ENCODE measurements at regions not wholly inside any gene's neighbourhood (a gene's known extent, or its start where the extent isn't known, plus 50 kb on each side); places are given as distances from the start of the nearest gene placed in this dataset.

DNA sequence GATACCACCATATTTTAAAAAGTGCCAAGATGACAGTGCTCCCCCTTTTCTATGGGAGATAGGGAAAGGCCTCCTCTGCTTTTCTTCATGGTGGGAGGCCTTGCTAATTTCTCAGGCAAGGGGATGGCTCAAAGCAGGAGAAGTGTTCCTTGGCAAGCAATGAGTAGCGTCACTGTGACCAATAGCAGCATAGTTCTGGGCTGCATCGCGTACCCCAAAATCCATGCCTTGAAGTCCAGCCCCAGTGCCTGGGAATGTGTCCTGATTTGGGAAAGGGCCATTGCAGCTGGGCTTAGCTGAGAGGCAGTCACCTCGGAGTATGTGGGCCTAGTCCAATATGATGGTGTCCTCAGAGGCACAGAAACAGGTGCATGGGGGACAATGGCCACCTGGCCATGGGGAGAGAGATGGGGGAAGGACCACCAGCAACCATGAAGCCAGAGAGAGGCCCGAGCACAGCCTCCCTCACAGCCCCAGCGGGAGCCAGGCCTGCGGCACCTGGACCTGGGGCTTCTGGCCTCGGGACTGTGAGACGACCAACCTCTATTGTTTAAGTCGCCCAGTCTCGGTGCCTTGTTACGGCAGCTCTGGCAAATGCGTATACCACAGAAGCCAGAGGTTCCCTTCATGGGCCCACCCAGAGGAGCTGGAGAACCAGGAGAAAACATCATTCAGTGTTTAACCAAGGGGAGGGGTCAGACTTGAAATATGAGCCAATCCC is 153.1 kb upstream of the RPS6KA2 start:
- intact Hi-C loops (cut with DNase I; ENCODE audit: low total_unique reads): loop anchor here (5.0 to 10.0 kb wide), 2 partner anchors 205 to 362 kb away; no protein-coding TSS in a partner anchor
- DNase-seq: peak; percentile 41

DNA sequence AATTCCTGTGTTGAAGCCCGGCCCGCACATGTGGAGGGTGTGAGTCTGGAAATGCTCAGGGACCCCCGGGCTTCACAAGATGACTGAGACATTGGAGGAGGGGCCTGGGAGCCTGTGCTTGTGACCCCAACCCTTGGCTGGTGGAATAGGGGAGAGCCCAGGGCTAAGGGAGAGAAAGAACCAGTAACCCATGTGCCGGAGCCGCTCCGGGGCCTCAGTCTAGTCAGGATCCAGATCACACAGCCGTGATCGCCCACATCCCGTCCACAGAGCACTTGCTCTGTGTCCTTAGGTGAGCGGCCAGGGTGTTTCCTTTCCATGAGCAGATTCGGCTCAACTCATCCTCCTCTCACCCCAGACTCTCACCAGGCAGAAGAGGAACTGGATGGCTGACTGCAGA is 152.3 kb upstream of the RPS6KA2 start:
- no peak for DNase-seq
- WGBS, 5 donors: 89 to 97% (median 93%) methylated on average over 11 of the region's 11 CpGs

More for the DNA sequence above, 153.1 kb upstream of the RPS6KA2 start:
- Histone ChIP-seq H3K4me3 (no peak overlapping the region), H3K27me3 (replicated peaks in 1 of 7) (peaks cover 0 to 7% (median 0%) of the 10 kb centered on the region in 7 donors), H3K4me1 (peaks cover 0 to 8% (median 4%) of the 10 kb centered on the region in 6 donors), H3K9me3 (no peaks in the 10 kb centered on the region), H3K36me3 (no peaks in the 10 kb centered on the region), H3K27ac (no peak overlapping the region)
- TF ChIP-seq, protein P1, sequence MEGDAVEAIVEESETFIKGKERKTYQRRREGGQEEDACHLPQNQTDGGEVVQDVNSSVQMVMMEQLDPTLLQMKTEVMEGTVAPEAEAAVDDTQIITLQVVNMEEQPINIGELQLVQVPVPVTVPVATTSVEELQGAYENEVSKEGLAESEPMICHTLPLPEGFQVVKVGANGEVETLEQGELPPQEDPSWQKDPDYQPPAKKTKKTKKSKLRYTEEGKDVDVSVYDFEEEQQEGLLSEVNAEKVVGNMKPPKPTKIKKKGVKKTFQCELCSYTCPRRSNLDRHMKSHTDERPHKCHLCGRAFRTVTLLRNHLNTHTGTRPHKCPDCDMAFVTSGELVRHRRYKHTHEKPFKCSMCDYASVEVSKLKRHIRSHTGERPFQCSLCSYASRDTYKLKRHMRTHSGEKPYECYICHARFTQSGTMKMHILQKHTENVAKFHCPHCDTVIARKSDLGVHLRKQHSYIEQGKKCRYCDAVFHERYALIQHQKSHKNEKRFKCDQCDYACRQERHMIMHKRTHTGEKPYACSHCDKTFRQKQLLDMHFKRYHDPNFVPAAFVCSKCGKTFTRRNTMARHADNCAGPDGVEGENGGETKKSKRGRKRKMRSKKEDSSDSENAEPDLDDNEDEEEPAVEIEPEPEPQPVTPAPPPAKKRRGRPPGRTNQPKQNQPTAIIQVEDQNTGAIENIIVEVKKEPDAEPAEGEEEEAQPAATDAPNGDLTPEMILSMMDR (IDR thresholded peaks at IDR 0.05 in 8 of 11, conservative IDR thresholded peaks at IDR 0.05 in 3 of 11): no peak
- TF ChIP-seq POLR2AphosphoS5 (IDR thresholded peaks at IDR 0.05): no peak
- TF ChIP-seq POLR2A (IDR thresholded peaks at IDR 0.05): no peak
- 93 to 98% (median 96%) methylated on average over 11 to 13 of the region's 13 CpGs for WGBS, 5 donors

DNA sequence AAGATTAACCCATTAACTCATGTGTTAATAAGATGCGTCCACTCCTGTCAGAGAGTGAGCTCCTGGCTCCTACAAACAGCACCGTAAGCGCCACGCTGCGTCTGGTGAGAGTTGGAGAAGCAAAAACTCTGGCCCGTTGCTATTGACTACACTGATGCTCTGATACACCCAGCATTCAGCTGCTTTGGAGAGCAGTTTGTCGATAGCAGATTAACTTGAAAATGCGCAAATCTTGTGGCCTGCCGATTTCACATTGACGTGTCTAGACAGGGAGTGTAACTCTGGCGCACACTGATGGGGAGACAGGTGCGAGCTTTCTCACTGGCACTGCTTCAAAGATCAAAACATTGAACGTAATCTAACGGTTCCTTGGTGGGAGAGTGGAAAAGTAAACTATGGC is 151.7 kb upstream of the RPS6KA2 start:
- Histone ChIP-seq H3K27ac (no peak overlapping the region), H3K4me1 (peaks cover 0 to 11% (median 5%) of the 10 kb centered on the region in 6 donors), H3K36me3 (no peaks in the 10 kb centered on the region), H3K4me3 (no peak overlapping the region), H3K27me3 (replicated peaks in 1 of 7) (peaks cover 0 to 7% (median 0%) of the 10 kb centered on the region in 7 donors), H3K9me3 (no peaks in the 10 kb centered on the region)
- TF ChIP-seq POLR2A (IDR thresholded peaks at IDR 0.05) (no peak), POLR2AphosphoS5 (IDR thresholded peaks at IDR 0.05) (no peak)
- TF ChIP-seq, protein P1 (IDR thresholded peaks at IDR 0.05 in 8 of 11, conservative IDR thresholded peaks at IDR 0.05 in 3 of 11): no peak
- intact Hi-C loops (cut with DNase I; ENCODE audit: low total_unique reads): loop anchor here (5.0 kb wide), 1 partner anchor 364 kb away; no protein-coding TSS in a partner anchor
- DNase-seq: no peak
- WGBS, 5 donors: 92 to 94% (median 93%) methylated on average over 14 of the region's 14 CpGs

More for the DNA sequence above, 152.3 kb upstream of the RPS6KA2 start:
- Histone ChIP-seq H3K4me3 (no peak overlapping the region), H3K9me3 (no peaks in the 10 kb centered on the region), H3K36me3 (no peaks in the 10 kb centered on the region), H3K27ac (no peak overlapping the region), H3K4me1 (peaks cover 0 to 11% (median 5%) of the 10 kb centered on the region in 6 donors), H3K27me3 (replicated peaks in 1 of 7) (peaks cover 0 to 7% (median 0%) of the 10 kb centered on the region in 7 donors)
- TF ChIP-seq POLR2A (IDR thresholded peaks at IDR 0.05) (no peak), POLR2AphosphoS5 (IDR thresholded peaks at IDR 0.05) (no peak)
- TF ChIP-seq, protein P1 (IDR thresholded peaks at IDR 0.05 in 8 of 11, conservative IDR thresholded peaks at IDR 0.05 in 3 of 11): no peak
- intact Hi-C loops (cut with DNase I; ENCODE audit: low total_unique reads): loop anchor here (5.0 kb wide), 1 partner anchor 363 kb away; no protein-coding TSS in a partner anchor

DNA sequence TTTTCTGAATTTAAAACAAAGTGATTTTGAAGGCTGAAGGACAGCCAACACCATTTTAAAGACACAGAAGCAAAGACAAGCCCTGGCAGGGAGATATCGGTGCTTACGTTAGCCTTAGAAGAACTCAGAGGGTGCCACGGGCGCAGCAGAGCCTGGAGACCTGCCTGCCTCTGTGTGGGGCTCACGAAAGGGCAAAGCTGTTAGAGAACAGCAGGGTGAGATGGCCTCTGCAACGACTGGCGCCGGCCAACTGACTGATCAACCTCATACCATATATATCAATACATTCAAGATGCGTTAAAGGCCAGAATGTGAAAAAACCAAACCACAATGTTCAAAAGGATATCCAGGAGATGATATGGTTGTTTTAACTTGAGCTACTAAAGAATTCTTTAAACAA is 151.0 kb upstream of the RPS6KA2 start:
- WGBS, 5 donors: 86 to 94% (median 91%) methylated on average over 9 of the region's 9 CpGs
- Histone ChIP-seq H3K36me3 (no peaks in the 10 kb centered on the region), H3K27me3 (replicated peaks in 1 of 7) (peaks cover 0 to 7% (median 0%) of the 10 kb centered on the region in 7 donors), H3K27ac (no peak overlapping the region), H3K9me3 (no peaks in the 10 kb centered on the region), H3K4me3 (no peak overlapping the region), H3K4me1 (peaks cover 0 to 11% (median 5%) of the 10 kb centered on the region in 6 donors)
- intact Hi-C loops (cut with DNase I; ENCODE audit: low total_unique reads): loop anchor here (5.0 kb wide), 1 partner anchor 364 kb away; no protein-coding TSS in a partner anchor
- TF ChIP-seq, protein P1 (IDR thresholded peaks at IDR 0.05 in 8 of 11, conservative IDR thresholded peaks at IDR 0.05 in 3 of 11): no peak
- TF ChIP-seq POLR2A (IDR thresholded peaks at IDR 0.05) (no peak), POLR2AphosphoS5 (IDR thresholded peaks at IDR 0.05) (no peak)
- DNase-seq: peak; percentile 70

Measured in spleen (tissue), 11 donors.